ENCODE measurements at regions not wholly inside any gene's neighbourhood (a gene's known extent, or its start where the extent isn't known, plus 50 kb on each side); places are given as distances from the start of the nearest gene placed in this dataset.

GRCh38 chr6:169944061-169944337 is 192.6 kb downstream of the ERMARD start:
- Histone ChIP-seq H3K4me3 (no peak overlapping the region), H3K4me1 (peaks cover 6% of the 10 kb centered on the region), H3K27me3 (no peaks in the 10 kb centered on the region), H3K9me3 (no peaks in the 10 kb centered on the region), H3K27ac (no peak overlapping the region), H3K36me3 (replicated peaks in 1 of 2; ENCODE audit: insufficient read depth in 1 of 2, low read depth in 2 of 2) (no peaks in the 10 kb centered on the region)
- DNase-seq (no peak), ATAC-seq (no peak)
- intact Hi-C loops (cut with DNase I): no loop called here
- TF ChIP-seq POLR2A (IDR thresholded peaks at IDR 0.05) (no peak), CTCF (IDR thresholded peaks at IDR 0.05) (no peak)

DNA sequence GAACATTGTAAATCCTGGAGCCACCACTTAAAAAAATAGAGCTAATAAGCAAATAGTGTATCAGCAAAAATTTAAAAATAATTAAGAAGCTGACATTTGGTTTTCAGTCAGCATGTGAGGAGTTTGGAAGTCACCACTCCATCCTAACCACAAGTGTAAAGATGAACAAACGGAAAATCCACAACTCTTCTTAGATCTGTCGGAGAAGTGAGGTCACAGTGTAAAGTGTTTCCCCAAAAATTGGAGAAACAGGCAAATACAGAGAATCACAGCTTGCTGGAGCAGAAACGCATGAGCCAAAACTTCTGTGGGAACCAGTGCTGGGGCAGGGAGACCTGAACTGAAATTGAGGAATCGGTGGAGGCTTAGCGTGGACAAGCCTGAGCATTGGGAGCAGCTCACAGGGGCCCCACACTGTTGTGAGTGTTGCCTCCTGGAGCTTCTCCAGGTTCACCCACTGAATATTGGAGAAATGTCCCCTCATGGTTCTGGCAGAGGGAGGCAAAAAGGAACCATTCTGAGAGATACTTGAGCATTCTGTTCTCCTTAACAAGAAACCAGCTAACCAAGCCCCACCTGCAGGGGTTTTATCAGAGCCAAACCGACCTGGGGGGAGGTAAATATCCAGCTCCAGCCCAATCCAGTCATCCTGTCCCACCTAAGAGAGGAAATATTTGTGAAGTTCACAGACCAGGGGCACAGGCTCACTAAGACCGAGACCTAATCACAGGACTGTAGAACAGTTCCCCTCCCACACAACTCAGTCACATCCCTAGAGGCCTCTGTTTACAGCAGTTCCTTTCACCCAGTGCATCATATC is 192.0 kb downstream of the ERMARD start:
- DNase-seq (no peak), ATAC-seq (no peak)
- 77 to 78% methylated on average over 7 of the region's 7 CpGs for WGBS, 2 donors
- Histone ChIP-seq H3K27me3 (no peaks in the 10 kb centered on the region), H3K36me3 (replicated peaks in 1 of 2; ENCODE audit: insufficient read depth in 1 of 2, low read depth in 2 of 2) (no peaks in the 10 kb centered on the region), H3K4me1 (peaks cover 6% of the 10 kb centered on the region), H3K9me3 (no peaks in the 10 kb centered on the region), H3K27ac (no peak overlapping the region), H3K4me3 (no peak overlapping the region)
- intact Hi-C loops (cut with DNase I): no loop called here
- no peak for TF ChIP-seq CTCF (IDR thresholded peaks at IDR 0.05)
- no peak for TF ChIP-seq POLR2A (IDR thresholded peaks at IDR 0.05)

- intact Hi-C loops (cut with DNase I): no loop called here
- ATAC-seq: no peak
Observed at GRCh38 chr6:169942173-169942572, 190.8 kb downstream of the ERMARD start.

GRCh38 chr6:169940481-169941271 is 189.3 kb downstream of the ERMARD start:
- TF ChIP-seq CTCF (IDR thresholded peaks at IDR 0.05) (no peak), POLR2A (IDR thresholded peaks at IDR 0.05) (no peak)
- Histone ChIP-seq H3K4me3 (no peak overlapping the region), H3K27me3 (no peaks in the 10 kb centered on the region), H3K4me1 (peaks cover 6% of the 10 kb centered on the region), H3K36me3 (replicated peaks in 1 of 2; ENCODE audit: insufficient read depth in 1 of 2, low read depth in 2 of 2) (no peaks in the 10 kb centered on the region), H3K9me3 (no peaks in the 10 kb centered on the region), H3K27ac (no peak overlapping the region)
- intact Hi-C loops (cut with DNase I): no loop called here
- no peak for ATAC-seq
- no peak for DNase-seq
- 75% methylated on average over 19 to 26 of the region's 26 CpGs for WGBS, 2 donors

More at GRCh38 chr6:169942173-169942572, 190.8 kb downstream of the ERMARD start:
- no peak overlapping the region for H3K4me3 ChIP-seq
- peaks cover 6% of the 10 kb centered on the region for H3K4me1 ChIP-seq
- no peak for DNase-seq
- H3K36me3 ChIP-seq (replicated peaks in 1 of 2; ENCODE audit: insufficient read depth in 1 of 2, low read depth in 2 of 2): no peaks in the 10 kb centered on the region
- no peak overlapping the region for H3K27ac ChIP-seq
- no peaks in the 10 kb centered on the region for H3K27me3 ChIP-seq
- no peaks in the 10 kb centered on the region for H3K9me3 ChIP-seq
- TF ChIP-seq CTCF (IDR thresholded peaks at IDR 0.05): no peak
- TF ChIP-seq POLR2A (IDR thresholded peaks at IDR 0.05): no peak

All from body of pancreas (tissue), 4 donors.